ENCODE measurements at regions not wholly inside any gene's neighbourhood (a gene's known extent, or its start where the extent isn't known, plus 50 kb on each side); places are given as distances from the start of the nearest gene placed in this dataset.

GRCh38 chr10:108336836-108337235 is 1172.3 kb upstream of the SORCS1 start:
- TF ChIP-seq CTCF (tag by site-specific recombination; IDR thresholded peaks at IDR 0.05) (no peak), ZNF148 (tag by site-specific recombination; IDR thresholded peaks at IDR 0.05; ENCODE audit: borderline replicate concordance) (no peak), KLF16 (tag by site-specific recombination; IDR thresholded peaks at IDR 0.05) (no peak), ZBTB8A (tag by site-specific recombination; IDR thresholded peaks at IDR 0.05) (no peak), ZNF274 (IDR thresholded peaks at IDR 0.05; ENCODE audit: low read length) (no peak), ZNF274 (tag by site-specific recombination; IDR thresholded peaks at IDR 0.05; ENCODE audit: borderline replicate concordance) (no peak), REST (tag by site-specific recombination; IDR thresholded peaks at IDR 0.05) (no peak), ZNF549 (tag by site-specific recombination; IDR thresholded peaks at IDR 0.05) (no peak)
